Kidney epithelial cell (primary cell): ENCODE measurements at regions not wholly inside any gene's neighbourhood (a gene's known extent, or its start where the extent isn't known, plus 50 kb on each side); places are given as distances from the start of the nearest gene placed in this dataset.

ENCODE experiments used
- DNase-seq: peaks from one replicate; pipeline ENCODE4 v3.0.0-alpha.2; 2010; ENCODE audit warnings: low read depth
- H3K27me3 ChIP-seq: 2 replicates; pipeline ENCODE4 v1.6.0; 2011; ENCODE audit warnings: low read length; ENCODE audit not compliant: control insufficient read depth, insufficient read depth
- H3K36me3 ChIP-seq: 2 replicates; pipeline ENCODE4 v1.5.1; 2011; ENCODE audit warnings: low read length; ENCODE audit not compliant: control insufficient read depth, insufficient read depth
- H3K4me3 ChIP-seq: 2 replicates; pipeline ENCODE4 v1.5.1; 2011; ENCODE audit warnings: low read depth, mild to moderate bottlenecking, control low read depth, low read length
- CTCF ChIP-seq: IDR thresholded peaks from 2 replicates; pipeline ENCODE4 v1.5.1; 2011; ENCODE audit warnings: mild to moderate bottlenecking, moderate library complexity, low read length, control low read depth, inconsistent platforms; ENCODE audit not compliant: insufficient read depth, poor library complexity, severe bottlenecking

- H3K27me3 ChIP-seq, result no peaks in the 10 kb centered on the region
- DNase-seq, result no peak
- TF ChIP-seq CTCF, result no peak
- H3K36me3 ChIP-seq, result no peaks in the 10 kb centered on the region
- H3K4me3 ChIP-seq, result no peak overlapping the region
Observed at GRCh38 chr7:14959339-14959738, 56.8 kb upstream of the DGKB start.

- TF ChIP-seq CTCF, result no peak
- no peaks in the 10 kb centered on the region for H3K36me3 ChIP-seq
- H3K27me3 ChIP-seq, result no peaks in the 10 kb centered on the region
- no peak for DNase-seq
- H3K4me3 ChIP-seq, result no peak overlapping the region
Observed at GRCh38 chr7:14954035-14954434, 51.5 kb upstream of the DGKB start.
